Osteoblast (primary cell): ENCODE measurements at regions not wholly inside any gene's neighbourhood (a gene's known extent, or its start where the extent isn't known, plus 50 kb on each side); places are given as distances from the start of the nearest gene placed in this dataset.

Experiments
- DNase-seq: peaks from one replicate; pipeline ENCODE4 v3.0.0; 2011; ENCODE audit warnings: low spot score, mixed read lengths; ENCODE audit not compliant: insufficient read length; ENCODE audit errors: missing footprints
- H2AFZ ChIP-seq: 2 replicates; pipeline ENCODE4 v1.6.0; 2011; ENCODE audit warnings: mild to moderate bottlenecking, low read length
- H3K27ac ChIP-seq: 2 replicates; pipeline ENCODE4 v1.5.1; 2011; ENCODE audit warnings: mild to moderate bottlenecking, low read depth, low read length, moderate library complexity
- H3K27me3 ChIP-seq: 2 replicates; pipeline ENCODE4 v1.6.0; 2012; ENCODE audit warnings: mild to moderate bottlenecking, control low read depth, inconsistent platforms, low read length, moderate library complexity; ENCODE audit not compliant: insufficient read depth
- H3K36me3 ChIP-seq: 2 replicates; pipeline ENCODE4 v1.5.1; 2011; ENCODE audit warnings: mild to moderate bottlenecking, low read length, control low read depth, moderate library complexity; ENCODE audit not compliant: insufficient read depth
- H3K4me1 ChIP-seq: 2 replicates; pipeline ENCODE4 v1.5.1; 2011; ENCODE audit warnings: mild to moderate bottlenecking, low read length, control low read depth, moderate library complexity; ENCODE audit not compliant: insufficient read depth
- H3K4me2 ChIP-seq: 2 replicates; pipeline ENCODE4 v1.6.0; 2011; ENCODE audit warnings: mild to moderate bottlenecking, low read length; ENCODE audit not compliant: insufficient read depth
- H3K4me3 ChIP-seq: fragments of 200-600 bp; sonication (generic); 3 replicates; pipeline ENCODE4 v1.5.1; 2012; ENCODE audit warnings: mild to moderate bottlenecking, low read length, inconsistent platforms; ENCODE audit not compliant: insufficient read depth
- H3K79me2 ChIP-seq: 2 replicates; pipeline ENCODE4 v1.6.0; 2012; ENCODE audit warnings: mild to moderate bottlenecking, low read length, control low read depth, inconsistent platforms; ENCODE audit not compliant: insufficient read depth
- H3K9me3 ChIP-seq: 2 replicates; pipeline ENCODE4 v1.5.1; 2011; ENCODE audit warnings: low read depth, low read length, control low read depth
- H4K20me1 ChIP-seq: 2 replicates; pipeline ENCODE4 v1.6.0; 2012; ENCODE audit warnings: mild to moderate bottlenecking, low read length, control low read depth; ENCODE audit not compliant: insufficient read depth
- TF ChIP-seq, protein P1 (sequence below): IDR thresholded peaks from 2 replicates; pipeline ENCODE4 v1.5.1; 2011; ENCODE audit warnings: mild to moderate bottlenecking, low read depth, low read length, moderate library complexity; ENCODE audit errors: extremely low read depth

- Histone ChIP-seq H3K9me3 (no peaks in the 10 kb centered on the region), H4K20me1 (no peaks in the 10 kb centered on the region), H3K36me3 (no peaks in the 10 kb centered on the region), H3K4me2 (no peak overlapping the region), H3K4me1 (no peaks in the 10 kb centered on the region), H3K4me3 (no peak overlapping the region), H3K27me3 (peaks cover 8% of the 10 kb centered on the region), H3K27ac (no peak overlapping the region), H3K79me2 (no peaks in the 10 kb centered on the region), H2AFZ (no peak overlapping the region)
- TF ChIP-seq, protein P1, sequence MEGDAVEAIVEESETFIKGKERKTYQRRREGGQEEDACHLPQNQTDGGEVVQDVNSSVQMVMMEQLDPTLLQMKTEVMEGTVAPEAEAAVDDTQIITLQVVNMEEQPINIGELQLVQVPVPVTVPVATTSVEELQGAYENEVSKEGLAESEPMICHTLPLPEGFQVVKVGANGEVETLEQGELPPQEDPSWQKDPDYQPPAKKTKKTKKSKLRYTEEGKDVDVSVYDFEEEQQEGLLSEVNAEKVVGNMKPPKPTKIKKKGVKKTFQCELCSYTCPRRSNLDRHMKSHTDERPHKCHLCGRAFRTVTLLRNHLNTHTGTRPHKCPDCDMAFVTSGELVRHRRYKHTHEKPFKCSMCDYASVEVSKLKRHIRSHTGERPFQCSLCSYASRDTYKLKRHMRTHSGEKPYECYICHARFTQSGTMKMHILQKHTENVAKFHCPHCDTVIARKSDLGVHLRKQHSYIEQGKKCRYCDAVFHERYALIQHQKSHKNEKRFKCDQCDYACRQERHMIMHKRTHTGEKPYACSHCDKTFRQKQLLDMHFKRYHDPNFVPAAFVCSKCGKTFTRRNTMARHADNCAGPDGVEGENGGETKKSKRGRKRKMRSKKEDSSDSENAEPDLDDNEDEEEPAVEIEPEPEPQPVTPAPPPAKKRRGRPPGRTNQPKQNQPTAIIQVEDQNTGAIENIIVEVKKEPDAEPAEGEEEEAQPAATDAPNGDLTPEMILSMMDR = no peak
- DNase-seq = no peak
These were observed 208.7 kb downstream of the RBM19 start for GRCh38 chr12:113757221-113758002.

DNA sequence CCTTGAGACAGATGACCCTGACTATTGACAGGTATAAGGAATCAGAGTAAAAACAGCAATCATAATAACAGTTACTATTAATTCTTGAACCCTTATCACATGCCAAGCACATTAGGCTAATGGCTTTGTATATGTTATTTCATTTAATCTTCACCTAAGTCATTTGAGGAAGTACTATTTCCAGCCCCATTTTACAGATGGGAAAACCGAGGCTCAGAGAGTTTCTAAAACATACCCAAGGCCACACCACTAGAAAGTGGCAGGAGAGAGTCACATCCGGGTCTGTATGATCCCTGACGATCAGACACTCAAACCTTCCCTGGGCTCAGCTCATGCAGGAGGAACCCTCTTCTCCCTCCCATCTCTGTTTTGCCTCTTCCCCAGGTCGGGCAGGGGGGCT is 209.5 kb downstream of the RBM19 start:
- peaks cover 3% of the 10 kb centered on the region for H3K27me3 ChIP-seq
- no peaks in the 10 kb centered on the region for H4K20me1 ChIP-seq
- no peak overlapping the region for H2AFZ ChIP-seq
- H3K4me2 ChIP-seq = no peak overlapping the region
- no peaks in the 10 kb centered on the region for H3K4me1 ChIP-seq
- H3K79me2 ChIP-seq = no peaks in the 10 kb centered on the region
- TF ChIP-seq, protein P1 = no peak
- DNase-seq = no peak
- H3K4me3 ChIP-seq = no peak overlapping the region
- H3K27ac ChIP-seq = no peak overlapping the region
- H3K9me3 ChIP-seq = no peaks in the 10 kb centered on the region
- no peaks in the 10 kb centered on the region for H3K36me3 ChIP-seq

- TF ChIP-seq, protein P1 = no peak
- H2AFZ ChIP-seq = no peak overlapping the region
- H3K9me3 ChIP-seq = no peaks in the 10 kb centered on the region
These were observed 211.0 kb downstream of the RBM19 start for GRCh38 chr12:113755098-113755497.

DNA sequence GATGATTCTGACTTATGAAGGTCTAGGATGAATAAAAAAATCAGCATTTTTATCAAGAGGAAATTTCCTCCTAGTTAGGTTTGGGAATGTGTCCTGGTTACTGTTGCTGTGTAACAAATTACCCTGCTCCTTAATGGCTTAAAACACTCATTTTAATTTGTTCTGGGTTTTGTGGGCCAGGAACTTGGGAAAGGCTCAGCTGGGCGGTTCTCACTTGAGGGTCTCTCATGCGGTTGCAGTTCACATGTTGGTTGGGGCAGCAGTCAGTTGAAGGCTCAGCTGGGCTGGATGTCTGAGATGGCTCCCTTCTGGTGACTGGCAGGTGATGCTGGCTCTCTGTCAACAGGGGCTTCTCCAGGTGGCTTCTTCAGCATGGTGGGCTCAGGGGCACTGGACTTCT is 214.6 kb downstream of the RBM19 start:
- TF ChIP-seq, protein P1 = no peak
- no peak for DNase-seq

More at GRCh38 chr12:113755098-113755497, 211.0 kb downstream of the RBM19 start:
- Histone ChIP-seq H3K79me2 (no peaks in the 10 kb centered on the region), H3K27me3 (no peaks in the 10 kb centered on the region), H4K20me1 (no peaks in the 10 kb centered on the region), H3K27ac (no peak overlapping the region), H3K4me1 (no peaks in the 10 kb centered on the region), H3K4me3 (no peak overlapping the region), H3K36me3 (no peaks in the 10 kb centered on the region), H3K4me2 (no peak overlapping the region)
- no peak for DNase-seq

More for the DNA sequence above, 214.6 kb downstream of the RBM19 start:
- Histone ChIP-seq H2AFZ (no peak overlapping the region), H3K79me2 (no peaks in the 10 kb centered on the region), H3K4me3 (no peak overlapping the region), H3K4me2 (no peak overlapping the region), H4K20me1 (no peaks in the 10 kb centered on the region), H3K27ac (no peak overlapping the region), H3K36me3 (no peaks in the 10 kb centered on the region), H3K27me3 (peaks cover 7% of the 10 kb centered on the region), H3K9me3 (no peaks in the 10 kb centered on the region), H3K4me1 (no peaks in the 10 kb centered on the region)
